ENCODE measurements at regions not wholly inside any gene's neighbourhood (a gene's known extent, or its start where the extent isn't known, plus 50 kb on each side); places are given as distances from the start of the nearest gene placed in this dataset.
A peak's percentile ranks its signal among the peaks of the same experiment; 100 is the strongest.

DNA sequence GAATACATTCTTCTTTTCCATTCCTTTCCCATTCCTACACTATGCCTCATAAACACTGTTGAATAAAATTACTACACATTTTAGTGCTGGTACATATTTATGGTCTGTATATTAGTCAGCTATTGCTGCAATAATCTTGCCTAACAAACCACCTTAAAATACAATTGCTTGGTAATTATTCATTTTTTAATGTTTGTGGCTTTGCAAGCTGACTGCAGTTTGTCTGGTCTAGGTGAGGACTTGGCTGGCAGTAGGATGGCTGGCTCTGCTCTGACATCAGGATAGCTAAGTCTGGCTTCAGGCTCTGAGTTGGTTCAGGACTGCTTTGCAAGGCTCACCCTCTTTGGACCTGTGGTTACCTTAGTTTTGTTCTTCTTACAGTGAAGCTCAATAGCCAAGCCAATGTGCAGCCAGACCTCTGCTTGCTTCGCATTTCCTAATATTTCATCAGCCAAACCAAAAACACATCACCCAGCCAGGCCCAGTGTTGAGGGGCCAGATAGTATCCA lies 913.4 kb upstream of the RAG2 start:
- peaks cover 20% of the 10 kb centered on the region for H3K9me3 Mint-ChIP-seq
- H3K4me3 Mint-ChIP-seq = no peak overlapping the region
- no peak for DNase-seq (ENCODE audit: extremely low spot score, unreplicated experiment)
- peaks cover 2% of the 10 kb centered on the region for H3K36me3 Mint-ChIP-seq
- no peaks in the 10 kb centered on the region for H3K27me3 Mint-ChIP-seq
- H3K27ac Mint-ChIP-seq = peak overlapping the region; percentile 1
- H3K4me1 Mint-ChIP-seq (ENCODE audit: unreplicated experiment) = peaks cover 2% of the 10 kb centered on the region
- TF ChIP-seq, protein P1, sequence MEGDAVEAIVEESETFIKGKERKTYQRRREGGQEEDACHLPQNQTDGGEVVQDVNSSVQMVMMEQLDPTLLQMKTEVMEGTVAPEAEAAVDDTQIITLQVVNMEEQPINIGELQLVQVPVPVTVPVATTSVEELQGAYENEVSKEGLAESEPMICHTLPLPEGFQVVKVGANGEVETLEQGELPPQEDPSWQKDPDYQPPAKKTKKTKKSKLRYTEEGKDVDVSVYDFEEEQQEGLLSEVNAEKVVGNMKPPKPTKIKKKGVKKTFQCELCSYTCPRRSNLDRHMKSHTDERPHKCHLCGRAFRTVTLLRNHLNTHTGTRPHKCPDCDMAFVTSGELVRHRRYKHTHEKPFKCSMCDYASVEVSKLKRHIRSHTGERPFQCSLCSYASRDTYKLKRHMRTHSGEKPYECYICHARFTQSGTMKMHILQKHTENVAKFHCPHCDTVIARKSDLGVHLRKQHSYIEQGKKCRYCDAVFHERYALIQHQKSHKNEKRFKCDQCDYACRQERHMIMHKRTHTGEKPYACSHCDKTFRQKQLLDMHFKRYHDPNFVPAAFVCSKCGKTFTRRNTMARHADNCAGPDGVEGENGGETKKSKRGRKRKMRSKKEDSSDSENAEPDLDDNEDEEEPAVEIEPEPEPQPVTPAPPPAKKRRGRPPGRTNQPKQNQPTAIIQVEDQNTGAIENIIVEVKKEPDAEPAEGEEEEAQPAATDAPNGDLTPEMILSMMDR (conservative IDR thresholded peaks at IDR 0.05) = no peak

DNA sequence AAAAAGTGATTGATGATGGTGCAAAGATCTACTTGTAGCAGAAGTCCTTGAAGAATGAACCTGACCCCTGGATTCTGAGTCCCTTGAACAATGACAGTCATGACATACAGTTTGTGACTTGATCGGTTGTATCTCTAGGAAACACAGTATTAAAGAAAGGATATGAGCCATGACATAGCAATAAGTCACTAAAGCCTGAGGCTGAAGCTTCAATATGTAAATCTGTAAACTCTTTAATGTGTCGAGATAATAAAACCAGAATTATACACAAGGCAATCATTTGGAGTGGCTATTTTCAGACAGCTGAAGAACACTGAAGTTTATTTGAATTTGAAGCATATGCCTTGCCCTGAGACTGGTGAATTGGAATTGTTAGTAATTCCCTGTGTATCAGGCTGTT lies 911.5 kb upstream of the RAG2 start:
- TF ChIP-seq, protein P1 (conservative IDR thresholded peaks at IDR 0.05) = no peak
- DNase-seq (ENCODE audit: extremely low spot score, unreplicated experiment) = no peak
- Mint-ChIP-seq H3K27ac (no peak overlapping the region), H3K4me1 (ENCODE audit: unreplicated experiment) (peaks cover 14% of the 10 kb centered on the region), H3K27me3 (no peaks in the 10 kb centered on the region), H3K9me3 (peaks cover 11% of the 10 kb centered on the region), H3K4me3 (no peak overlapping the region), H3K36me3 (peaks cover 3% of the 10 kb centered on the region)

DNA sequence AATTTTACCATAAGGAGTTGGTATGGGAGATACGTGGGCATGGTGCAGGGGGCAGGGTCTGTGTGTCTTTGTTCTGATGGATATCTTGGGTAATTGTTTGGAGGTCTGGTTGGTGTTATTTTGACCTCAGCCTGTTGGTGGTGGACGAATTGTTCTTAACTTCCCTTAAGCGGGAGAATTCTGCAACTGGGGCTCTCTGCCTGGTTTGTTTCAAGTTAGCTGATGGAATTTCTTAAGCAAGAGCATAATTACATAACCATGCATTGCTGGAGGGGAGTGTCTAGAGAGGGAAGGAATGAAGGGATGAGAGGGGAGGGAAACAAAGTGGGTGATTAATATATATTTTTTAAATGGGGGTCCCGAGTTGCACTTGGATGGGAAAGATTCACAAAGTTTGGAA lies 908.5 kb upstream of the RAG2 start:
- Mint-ChIP-seq H3K27me3 (no peaks in the 10 kb centered on the region), H3K27ac (peak overlapping the region; percentile 52), H3K9me3 (peaks cover 11% of the 10 kb centered on the region), H3K4me1 (ENCODE audit: unreplicated experiment) (peaks cover 17% of the 10 kb centered on the region), H3K4me3 (no peak overlapping the region), H3K36me3 (peaks cover 3% of the 10 kb centered on the region)
- TF ChIP-seq, protein P1 (conservative IDR thresholded peaks at IDR 0.05) = no peak
- DNase-seq (ENCODE audit: extremely low spot score, unreplicated experiment) = no peak

- Mint-ChIP-seq H3K36me3 (peaks cover 3% of the 10 kb centered on the region), H3K27me3 (no peaks in the 10 kb centered on the region), H3K9me3 (peaks cover 11% of the 10 kb centered on the region), H3K4me3 (no peak overlapping the region), H3K27ac (peak overlapping the region; percentile 27), H3K4me1 (ENCODE audit: unreplicated experiment) (peaks cover 17% of the 10 kb centered on the region)
- TF ChIP-seq, protein P1 (conservative IDR thresholded peaks at IDR 0.05) = no peak
- DNase-seq (ENCODE audit: extremely low spot score, unreplicated experiment) = no peak
These were observed 907.4 kb upstream of the RAG2 start for GRCh38 chr11:37505406-37505805.

DNA sequence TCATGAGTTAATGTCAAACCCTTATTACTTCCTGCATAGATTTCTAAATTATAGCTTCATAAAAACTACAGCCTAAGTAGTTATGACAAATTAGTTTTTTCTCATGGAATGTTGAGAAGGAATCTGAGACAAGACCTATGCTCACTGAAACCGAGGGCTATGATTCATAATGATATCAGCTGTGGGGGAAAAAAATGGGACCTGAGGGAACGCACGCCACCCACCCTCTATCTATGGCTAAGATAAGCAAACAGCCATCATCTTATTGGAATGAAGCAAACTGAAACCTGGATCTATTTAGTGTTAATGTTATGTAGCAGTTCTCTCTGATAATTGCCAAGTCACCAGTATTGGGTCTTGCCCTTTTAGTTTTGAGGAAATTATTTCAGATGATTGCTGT lies 906.9 kb upstream of the RAG2 start:
- Mint-ChIP-seq H3K36me3 (peaks cover 3% of the 10 kb centered on the region), H3K4me3 (peak overlapping the region; percentile 56), H3K9me3 (peaks cover 11% of the 10 kb centered on the region), H3K27ac (peak overlapping the region; percentile 87), H3K4me1 (ENCODE audit: unreplicated experiment) (peaks cover 17% of the 10 kb centered on the region), H3K27me3 (no peaks in the 10 kb centered on the region)
- DNase-seq (ENCODE audit: extremely low spot score, unreplicated experiment) = no peak
- TF ChIP-seq, protein P1 (conservative IDR thresholded peaks at IDR 0.05) = no peak
